ENCODE measurements at regions not wholly inside any gene's neighbourhood (a gene's known extent, or its start where the extent isn't known, plus 50 kb on each side); places are given as distances from the start of the nearest gene placed in this dataset.
A peak's percentile ranks its signal among the peaks of the same experiment; 100 is the strongest.
"Not testable (repeated sequence)": the region's sequence is repeated elsewhere in the genome, so short reads cannot be mapped to it uniquely, and the experiment has no call there.

DNA sequence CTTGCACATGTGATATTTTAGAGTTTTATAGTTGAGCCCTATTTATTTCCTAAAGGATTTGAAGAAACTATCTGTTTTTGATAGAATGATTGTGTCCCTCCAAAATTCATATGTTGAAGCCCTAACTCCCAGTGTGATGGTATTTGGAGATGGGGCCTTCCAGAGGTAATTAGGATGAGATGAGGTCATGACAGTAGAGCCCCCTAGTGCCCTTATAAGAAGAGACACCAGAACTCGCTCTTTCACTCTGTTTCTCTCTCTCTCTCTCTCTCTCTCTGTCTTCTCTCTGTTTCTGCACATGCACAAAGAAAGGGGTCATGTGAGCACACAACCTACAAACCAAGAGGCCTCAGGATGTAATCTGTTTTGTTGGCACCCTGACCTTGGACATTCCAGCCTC lies 921.9 kb upstream of the DIAPH2 start:
- no peak for DNase-seq (ENCODE audit: low spot score)
- Mint-ChIP-seq H3K4me1 (ENCODE audit: low read depth) (no peaks in the 10 kb centered on the region), H3K36me3 (ENCODE audit: low read depth) (no peaks in the 10 kb centered on the region), H3K9me3 (ENCODE audit: low read depth) (no peaks in the 10 kb centered on the region), H3K27ac (ENCODE audit: unreplicated experiment) (no peak overlapping the region), H3K27me3 (ENCODE audit: low read depth) (peaks cover 9% of the 10 kb centered on the region), H3K4me3 (ENCODE audit: unreplicated experiment) (no peak overlapping the region)
- TF ChIP-seq, protein P1, sequence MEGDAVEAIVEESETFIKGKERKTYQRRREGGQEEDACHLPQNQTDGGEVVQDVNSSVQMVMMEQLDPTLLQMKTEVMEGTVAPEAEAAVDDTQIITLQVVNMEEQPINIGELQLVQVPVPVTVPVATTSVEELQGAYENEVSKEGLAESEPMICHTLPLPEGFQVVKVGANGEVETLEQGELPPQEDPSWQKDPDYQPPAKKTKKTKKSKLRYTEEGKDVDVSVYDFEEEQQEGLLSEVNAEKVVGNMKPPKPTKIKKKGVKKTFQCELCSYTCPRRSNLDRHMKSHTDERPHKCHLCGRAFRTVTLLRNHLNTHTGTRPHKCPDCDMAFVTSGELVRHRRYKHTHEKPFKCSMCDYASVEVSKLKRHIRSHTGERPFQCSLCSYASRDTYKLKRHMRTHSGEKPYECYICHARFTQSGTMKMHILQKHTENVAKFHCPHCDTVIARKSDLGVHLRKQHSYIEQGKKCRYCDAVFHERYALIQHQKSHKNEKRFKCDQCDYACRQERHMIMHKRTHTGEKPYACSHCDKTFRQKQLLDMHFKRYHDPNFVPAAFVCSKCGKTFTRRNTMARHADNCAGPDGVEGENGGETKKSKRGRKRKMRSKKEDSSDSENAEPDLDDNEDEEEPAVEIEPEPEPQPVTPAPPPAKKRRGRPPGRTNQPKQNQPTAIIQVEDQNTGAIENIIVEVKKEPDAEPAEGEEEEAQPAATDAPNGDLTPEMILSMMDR (IDR thresholded peaks at IDR 0.05) = no peak

DNA sequence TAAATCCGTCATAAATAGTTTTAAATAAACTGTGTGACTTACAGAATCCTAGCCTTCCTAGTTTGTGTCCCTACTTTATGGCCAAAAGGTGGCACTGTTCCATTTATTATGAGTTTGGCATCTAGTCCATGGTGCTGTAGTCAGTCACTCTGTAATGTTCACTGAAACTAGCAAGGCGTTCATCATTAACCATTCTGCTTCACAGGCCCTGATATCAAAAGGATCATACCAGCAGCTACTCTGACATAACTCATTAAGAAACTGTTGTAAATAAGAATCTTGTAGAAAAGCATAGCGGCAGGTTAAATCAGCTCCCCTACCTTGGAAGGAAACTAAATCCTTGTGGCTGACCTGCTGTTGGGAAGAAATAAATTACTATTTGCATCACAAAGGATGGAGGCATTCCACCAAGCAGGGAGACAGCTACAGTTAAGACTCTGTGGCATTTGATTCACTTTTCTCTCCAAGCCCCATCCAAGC lies 919.6 kb upstream of the DIAPH2 start:
- H3K4me1 Mint-ChIP-seq (ENCODE audit: low read depth) = no peaks in the 10 kb centered on the region
- H3K36me3 Mint-ChIP-seq (ENCODE audit: low read depth) = no peaks in the 10 kb centered on the region
- TF ChIP-seq, protein P1 (IDR thresholded peaks at IDR 0.05) = peak; percentile 82
- DNase-seq (ENCODE audit: low spot score) = no peak
- H3K4me3 Mint-ChIP-seq (ENCODE audit: unreplicated experiment) = no peak overlapping the region
- no peak overlapping the region for H3K27ac Mint-ChIP-seq (ENCODE audit: unreplicated experiment)
- H3K27me3 Mint-ChIP-seq (ENCODE audit: low read depth) = peaks cover 9% of the 10 kb centered on the region
- H3K9me3 Mint-ChIP-seq (ENCODE audit: low read depth) = no peaks in the 10 kb centered on the region

DNA sequence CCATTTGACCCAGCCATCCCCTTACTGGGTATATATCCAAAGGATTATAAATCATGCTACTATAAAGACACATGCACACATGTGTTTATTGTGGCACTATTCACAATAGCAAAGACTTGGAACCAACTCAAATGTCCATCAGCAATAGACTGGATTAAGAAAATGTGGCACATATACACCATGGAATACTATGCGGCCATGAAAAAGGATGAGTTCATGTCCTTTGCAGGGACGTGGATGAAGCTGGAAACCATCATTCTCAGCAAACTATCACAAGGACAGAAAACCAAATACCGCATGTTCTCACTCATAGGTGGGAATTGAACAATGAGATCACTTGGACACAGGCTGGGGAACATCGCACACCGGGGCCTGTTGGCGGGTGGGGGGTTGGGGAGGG lies 913.4 kb upstream of the DIAPH2 start:
- not testable (repeated sequence) for H3K4me1 Mint-ChIP-seq (ENCODE audit: low read depth); DNase-seq (ENCODE audit: low spot score); H3K27ac Mint-ChIP-seq (ENCODE audit: unreplicated experiment)

DNA sequence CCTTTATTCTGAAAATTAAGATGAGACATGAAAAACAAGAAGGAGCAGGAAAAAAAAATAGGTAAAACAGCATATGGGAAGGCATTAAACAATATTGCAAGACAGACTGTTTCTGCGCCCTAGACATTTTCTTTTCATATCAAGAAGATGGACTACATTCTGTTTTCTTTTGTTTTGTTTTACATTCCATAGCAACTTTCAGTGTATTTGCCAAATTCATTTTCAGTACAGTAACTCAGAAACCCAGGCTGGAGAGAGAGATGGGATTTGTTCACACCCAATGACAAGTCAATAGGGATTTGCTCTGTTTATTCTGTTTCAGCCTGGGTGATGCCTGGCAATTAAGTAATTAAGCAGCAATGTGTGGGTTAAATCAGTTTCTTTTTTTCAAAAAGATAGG lies 892.8 kb upstream of the DIAPH2 start:
- Mint-ChIP-seq H3K9me3 (ENCODE audit: low read depth) (no peaks in the 10 kb centered on the region), H3K27me3 (ENCODE audit: low read depth) (no peaks in the 10 kb centered on the region), H3K4me3 (ENCODE audit: unreplicated experiment) (no peak overlapping the region), H3K4me1 (ENCODE audit: low read depth) (no peaks in the 10 kb centered on the region), H3K36me3 (ENCODE audit: low read depth) (no peaks in the 10 kb centered on the region), H3K27ac (ENCODE audit: unreplicated experiment) (no peak overlapping the region)
- DNase-seq (ENCODE audit: low spot score) = no peak
- TF ChIP-seq, protein P1 (IDR thresholded peaks at IDR 0.05) = no peak

More for the DNA sequence above, 913.4 kb upstream of the DIAPH2 start:
- not testable (repeated sequence) for H3K4me3 Mint-ChIP-seq (ENCODE audit: unreplicated experiment); H3K27me3 Mint-ChIP-seq (ENCODE audit: low read depth); H3K9me3 Mint-ChIP-seq (ENCODE audit: low read depth); H3K36me3 Mint-ChIP-seq (ENCODE audit: low read depth)

DNA sequence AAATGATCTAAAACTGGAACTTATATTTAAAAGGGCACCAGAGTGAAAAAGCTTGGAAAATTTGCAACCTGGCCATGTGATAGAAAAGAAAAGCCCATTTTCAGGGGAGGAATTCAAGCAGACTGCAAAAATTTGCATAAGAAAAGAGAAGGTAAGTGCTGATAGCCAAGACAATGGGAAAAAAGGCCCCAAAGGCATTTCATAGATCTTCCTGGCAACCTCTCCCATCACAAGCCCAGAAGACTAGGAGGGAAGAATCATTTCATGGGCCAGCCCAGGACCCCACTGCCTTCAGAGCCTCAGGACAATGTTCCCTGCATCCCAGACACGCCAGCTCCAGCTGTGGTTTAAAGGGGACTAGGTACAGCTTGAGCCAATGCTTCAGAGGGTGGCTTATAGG lies 887.3 kb upstream of the DIAPH2 start:
- DNase-seq (ENCODE audit: low spot score) = no peak
- no peaks in the 10 kb centered on the region for H3K9me3 Mint-ChIP-seq (ENCODE audit: low read depth)
- TF ChIP-seq, protein P1 (IDR thresholded peaks at IDR 0.05) = no peak
- H3K4me3 Mint-ChIP-seq (ENCODE audit: unreplicated experiment) = no peak overlapping the region
- H3K36me3 Mint-ChIP-seq (ENCODE audit: low read depth) = no peaks in the 10 kb centered on the region
- H3K4me1 Mint-ChIP-seq (ENCODE audit: low read depth) = no peaks in the 10 kb centered on the region
- H3K27me3 Mint-ChIP-seq (ENCODE audit: low read depth) = no peaks in the 10 kb centered on the region
- H3K27ac Mint-ChIP-seq (ENCODE audit: unreplicated experiment) = no peak overlapping the region

DNA sequence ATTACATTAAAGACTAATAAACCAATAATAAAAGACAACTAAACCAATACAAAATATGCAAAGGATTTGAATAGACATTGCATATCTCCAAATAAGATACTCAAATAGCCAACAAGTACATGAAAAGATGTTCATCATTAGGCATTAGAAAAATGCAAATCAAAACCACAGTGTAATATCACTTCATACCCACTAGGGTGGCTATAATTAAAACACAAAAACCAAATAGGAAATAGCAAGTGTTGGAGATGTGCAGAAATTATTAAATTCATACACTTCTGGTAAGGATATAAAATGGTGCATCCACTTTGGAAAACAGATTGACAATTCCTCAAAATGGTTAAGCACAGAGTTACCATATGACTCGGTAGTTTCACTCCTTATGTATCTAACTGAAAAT lies 860.8 kb upstream of the DIAPH2 start:
- TF ChIP-seq, protein P1 (IDR thresholded peaks at IDR 0.05) = peak; percentile 33
- H3K4me1 Mint-ChIP-seq (ENCODE audit: low read depth) = no peaks in the 10 kb centered on the region
- H3K36me3 Mint-ChIP-seq (ENCODE audit: low read depth) = no peaks in the 10 kb centered on the region
- H3K27me3 Mint-ChIP-seq (ENCODE audit: low read depth) = no peaks in the 10 kb centered on the region
- no peak overlapping the region for H3K27ac Mint-ChIP-seq (ENCODE audit: unreplicated experiment)
- H3K4me3 Mint-ChIP-seq (ENCODE audit: unreplicated experiment) = no peak overlapping the region
- H3K9me3 Mint-ChIP-seq (ENCODE audit: low read depth) = no peaks in the 10 kb centered on the region
- no peak for DNase-seq (ENCODE audit: low spot score)

All from chondrocyte (in vitro differentiated cells).